ENCODE measurements at regions not wholly inside any gene's neighbourhood (a gene's known extent, or its start where the extent isn't known, plus 50 kb on each side); places are given as distances from the start of the nearest gene placed in this dataset.

DNA sequence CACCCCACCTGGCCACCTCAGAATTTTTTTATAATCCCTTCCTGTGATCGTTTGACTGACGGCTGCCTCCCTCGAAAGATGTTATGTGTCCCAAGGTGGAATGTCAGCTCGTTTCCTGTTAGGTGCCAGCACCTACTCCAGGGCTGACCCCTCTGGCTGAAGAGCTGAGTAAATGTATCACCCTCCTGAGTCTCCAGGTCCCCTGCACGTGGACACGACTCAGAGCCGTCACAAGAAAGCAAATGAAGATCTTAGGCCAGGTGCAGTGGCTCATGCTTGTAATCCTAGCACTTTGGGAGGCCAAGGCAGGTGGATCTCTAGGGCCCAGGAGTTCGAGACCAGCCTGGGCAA lies 273.2 kb downstream of the C16orf95 start:
- TF ChIP-seq, protein P1, sequence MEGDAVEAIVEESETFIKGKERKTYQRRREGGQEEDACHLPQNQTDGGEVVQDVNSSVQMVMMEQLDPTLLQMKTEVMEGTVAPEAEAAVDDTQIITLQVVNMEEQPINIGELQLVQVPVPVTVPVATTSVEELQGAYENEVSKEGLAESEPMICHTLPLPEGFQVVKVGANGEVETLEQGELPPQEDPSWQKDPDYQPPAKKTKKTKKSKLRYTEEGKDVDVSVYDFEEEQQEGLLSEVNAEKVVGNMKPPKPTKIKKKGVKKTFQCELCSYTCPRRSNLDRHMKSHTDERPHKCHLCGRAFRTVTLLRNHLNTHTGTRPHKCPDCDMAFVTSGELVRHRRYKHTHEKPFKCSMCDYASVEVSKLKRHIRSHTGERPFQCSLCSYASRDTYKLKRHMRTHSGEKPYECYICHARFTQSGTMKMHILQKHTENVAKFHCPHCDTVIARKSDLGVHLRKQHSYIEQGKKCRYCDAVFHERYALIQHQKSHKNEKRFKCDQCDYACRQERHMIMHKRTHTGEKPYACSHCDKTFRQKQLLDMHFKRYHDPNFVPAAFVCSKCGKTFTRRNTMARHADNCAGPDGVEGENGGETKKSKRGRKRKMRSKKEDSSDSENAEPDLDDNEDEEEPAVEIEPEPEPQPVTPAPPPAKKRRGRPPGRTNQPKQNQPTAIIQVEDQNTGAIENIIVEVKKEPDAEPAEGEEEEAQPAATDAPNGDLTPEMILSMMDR (conservative IDR thresholded peaks at IDR 0.05 in 1 of 2, IDR thresholded peaks at IDR 0.05 in 1 of 2; ENCODE audit: low read depth in 1 of 2, low read length in 2 of 2), result no peak
- no peak for TF ChIP-seq EZH2 (IDR thresholded peaks at IDR 0.05; ENCODE audit: low read length, missing control alignments)
